ENCODE measurements at regions not wholly inside any gene's neighbourhood (a gene's known extent, or its start where the extent isn't known, plus 50 kb on each side); places are given as distances from the start of the nearest gene placed in this dataset.

DNA sequence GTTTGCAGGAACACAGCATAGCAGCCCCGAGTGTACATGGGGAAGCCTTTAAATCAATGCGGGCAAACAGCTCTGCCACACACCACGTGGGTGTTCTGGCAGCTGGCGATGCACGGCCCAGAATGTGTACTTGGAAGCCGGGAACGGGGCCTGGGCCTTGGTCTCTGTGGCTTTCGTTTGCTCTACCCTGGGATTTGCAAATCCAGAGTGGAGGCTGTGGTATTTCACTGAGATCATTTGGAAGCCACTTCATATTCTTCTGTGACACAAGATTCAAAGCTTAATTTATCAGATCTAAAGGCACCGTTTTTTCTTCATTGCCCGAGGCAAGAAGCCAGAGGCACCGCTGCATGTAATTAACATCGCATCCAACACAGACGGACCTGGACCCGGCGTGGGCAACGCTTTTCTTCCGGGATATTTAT is 246.3 kb upstream of the MYT1L start:
- TF ChIP-seq, protein P1, sequence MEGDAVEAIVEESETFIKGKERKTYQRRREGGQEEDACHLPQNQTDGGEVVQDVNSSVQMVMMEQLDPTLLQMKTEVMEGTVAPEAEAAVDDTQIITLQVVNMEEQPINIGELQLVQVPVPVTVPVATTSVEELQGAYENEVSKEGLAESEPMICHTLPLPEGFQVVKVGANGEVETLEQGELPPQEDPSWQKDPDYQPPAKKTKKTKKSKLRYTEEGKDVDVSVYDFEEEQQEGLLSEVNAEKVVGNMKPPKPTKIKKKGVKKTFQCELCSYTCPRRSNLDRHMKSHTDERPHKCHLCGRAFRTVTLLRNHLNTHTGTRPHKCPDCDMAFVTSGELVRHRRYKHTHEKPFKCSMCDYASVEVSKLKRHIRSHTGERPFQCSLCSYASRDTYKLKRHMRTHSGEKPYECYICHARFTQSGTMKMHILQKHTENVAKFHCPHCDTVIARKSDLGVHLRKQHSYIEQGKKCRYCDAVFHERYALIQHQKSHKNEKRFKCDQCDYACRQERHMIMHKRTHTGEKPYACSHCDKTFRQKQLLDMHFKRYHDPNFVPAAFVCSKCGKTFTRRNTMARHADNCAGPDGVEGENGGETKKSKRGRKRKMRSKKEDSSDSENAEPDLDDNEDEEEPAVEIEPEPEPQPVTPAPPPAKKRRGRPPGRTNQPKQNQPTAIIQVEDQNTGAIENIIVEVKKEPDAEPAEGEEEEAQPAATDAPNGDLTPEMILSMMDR (IDR thresholded peaks at IDR 0.05): no peak
- TF ChIP-seq EP300 (IDR thresholded peaks at IDR 0.05) (no peak), POLR2AphosphoS5 (IDR thresholded peaks at IDR 0.05) (no peak)

Measured in suprapubic skin (tissue), 4 donors.